Upper lobe of left lung (tissue), 4 donors: ENCODE measurements at regions not wholly inside any gene's neighbourhood (a gene's known extent, or its start where the extent isn't known, plus 50 kb on each side); places are given as distances from the start of the nearest gene placed in this dataset.

Experiments
- CTCF ChIP-seq, 6 experiments: fragments of 450-650 bp in 4 of 6; fragments of 200-600 bp in 2 of 6; sonication (generic) in 2 of 6; IDR thresholded peaks; one replicate each; pipeline ENCODE4 v1.5.1; 2016 to 2019; ENCODE audit warnings: antibody characterized with exemption in 6 of 6
- EP300 ChIP-seq, 4 donors: sonication (generic); formaldehyde crosslinking; IDR thresholded peaks; one replicate each; pipeline ENCODE4 v1.5.1; 2017; ENCODE audit warnings: antibody characterized with exemption in 4 of 4, control low read depth in 2 of 4
- POLR2A ChIP-seq, 4 donors: fragments of 450-650 bp; IDR thresholded peaks; one replicate each; pipeline ENCODE4 v1.5.1; 2016 to 2017; ENCODE audit warnings: antibody characterized with exemption in 4 of 4, mild to moderate bottlenecking in 2 of 4
- POLR2AphosphoS5 ChIP-seq, 2 donors: sonication (generic); formaldehyde crosslinking; IDR thresholded peaks; one replicate each; pipeline ENCODE4 v1.5.1; 2017; ENCODE audit warnings: antibody characterized with exemption in 2 of 2

- TF ChIP-seq CTCF (IDR thresholded peaks at IDR 0.05) = no peak
- TF ChIP-seq POLR2AphosphoS5 (IDR thresholded peaks at IDR 0.05) = no peak
- no peak for TF ChIP-seq POLR2A (IDR thresholded peaks at IDR 0.05)
- no peak for TF ChIP-seq EP300 (IDR thresholded peaks at IDR 0.05)
Measured at GRCh38 chr7:26538216-26538615, 246.6 kb downstream of the SNX10 start.
